Panc1 (cell line): ENCODE measurements at regions not wholly inside any gene's neighbourhood (a gene's known extent, or its start where the extent isn't known, plus 50 kb on each side); places are given as distances from the start of the nearest gene placed in this dataset.
"Not testable (repeated sequence)": the region's sequence is repeated elsewhere in the genome, so short reads cannot be mapped to it uniquely, and the experiment has no call there.

Experiments used
- ATAC-seq: fragments of 200-7000 bp; cut with Tn5 transposase; 2 replicates; pipeline ENCODE4 v1.9.1; 2020; ENCODE audit warnings: mild to moderate bottlenecking, moderate library complexity
- BruUV-seq: library from RNA; stranded (reverse); fragments of 400-500 nt; replicated peaks from 2 replicates; lab custom pipeline; 2021; lab: Mats Ljungman, UMichigan
- CTCF ChIA-PET: fragments of 300-600 bp; sonication (Branson Sonifier 250); formaldehyde crosslinking; loops from one replicate; lab custom pipeline; 2022; ENCODE audit warnings: antibody characterized with exemption; lab: Charles Lee
- POLR2A ChIA-PET: fragments of 300-600 bp; sonication (Branson Sonifier 250); formaldehyde crosslinking; loops from one replicate; lab custom pipeline; 2022; ENCODE audit warnings: antibody characterized with exemption; lab: Charles Lee
- DNase-seq: peaks from one replicate; pipeline ENCODE4 v3.0.0-alpha.2; 2010; ENCODE audit warnings: low read depth, low spot score
- H3K27ac ChIP-seq: 2 replicates; pipeline ENCODE4 v1.5.1; 2011; ENCODE audit warnings: mild to moderate bottlenecking, low read length, inconsistent platforms
- H3K27me3 ChIP-seq: fragments of 200-500 bp; sonication (Bioruptor generic); 2 replicates; pipeline ENCODE4 v1.6.0; 2014; ENCODE audit warnings: low read length, inconsistent platforms; ENCODE audit not compliant: control insufficient read depth, insufficient read depth
- H3K36me3 ChIP-seq: fragments of 200-500 bp; sonication (Bioruptor generic); 2 replicates; pipeline ENCODE4 v1.5.1; 2014; ENCODE audit warnings: inconsistent platforms, mild to moderate bottlenecking, low read length, moderate library complexity; ENCODE audit not compliant: control insufficient read depth, insufficient read depth
- H3K4me1 ChIP-seq: 2 replicates; pipeline ENCODE4 v1.5.1; 2011; ENCODE audit warnings: inconsistent platforms, mild to moderate bottlenecking, low read length, moderate library complexity; ENCODE audit not compliant: control insufficient read depth, insufficient read depth
- H3K4me3 ChIP-seq, 2 experiments: 2 replicates each; pipeline ENCODE4 v1.5.1; 2011 to 2012; ENCODE audit warnings: low read depth in 2 of 2, low read length in 2 of 2, mild to moderate bottlenecking in 2 of 2, inconsistent platforms in 1 of 2, moderate library complexity in 1 of 2
- H3K9me3 ChIP-seq: fragments of 200-500 bp; sonication (Bioruptor generic); 2 replicates; pipeline ENCODE4 v1.5.1; 2014; ENCODE audit warnings: low read depth, mild to moderate bottlenecking, inconsistent platforms, low read length, moderate library complexity; ENCODE audit not compliant: control insufficient read depth, insufficient read depth
- CTCF ChIP-seq: fragments of 450-650 bp; IDR thresholded peaks from 2 replicates; pipeline ENCODE4 v1.5.1; 2017; ENCODE audit warnings: mild to moderate bottlenecking
- POLR2AphosphoS5 ChIP-seq: IDR thresholded peaks from 2 replicates; pipeline ENCODE4 v1.6.1; 2012; ENCODE audit warnings: mild to moderate bottlenecking, low read depth, low read length, moderate library complexity
- SIN3A ChIP-seq: IDR thresholded peaks from 2 replicates; pipeline ENCODE4 v1.6.1; 2012; ENCODE audit warnings: low read depth, mild to moderate bottlenecking, low read length, moderate library complexity, borderline replicate concordance; ENCODE audit not compliant: insufficient read depth
- TCF7L2 ChIP-seq: IDR thresholded peaks from 2 replicates; pipeline ENCODE4 v1.6.1; 2011; ENCODE audit warnings: mild to moderate bottlenecking, low read depth, low read length, inconsistent platforms
- in situ Hi-C: cut with HindIII; loops from 2 replicates; pipeline ENCODE4 v1.10.0; 2016; ENCODE audit warnings: low sequenced_read_pairs, low pct_unique_long_range_greater_than_20kb
- intact Hi-C: fragments of 100-400 bp; cut with micrococcal nuclease; formaldehyde crosslinking; loops from one replicate; pipeline ENCODE4 v1.10.0; 2022; ENCODE audit not compliant: unreplicated experiment
- TF ChIP-seq, protein P1 (sequence below), 2 experiments: IDR thresholded peaks; 2 replicates each; pipeline ENCODE4 v1.6.1; 2011 to 2012; ENCODE audit warnings: low read depth in 2 of 2, control low read depth in 1 of 2, low read length in 1 of 2, mild to moderate bottlenecking in 1 of 2, moderate library complexity in 1 of 2; ENCODE audit not compliant: insufficient read depth in 1 of 2

DNA sequence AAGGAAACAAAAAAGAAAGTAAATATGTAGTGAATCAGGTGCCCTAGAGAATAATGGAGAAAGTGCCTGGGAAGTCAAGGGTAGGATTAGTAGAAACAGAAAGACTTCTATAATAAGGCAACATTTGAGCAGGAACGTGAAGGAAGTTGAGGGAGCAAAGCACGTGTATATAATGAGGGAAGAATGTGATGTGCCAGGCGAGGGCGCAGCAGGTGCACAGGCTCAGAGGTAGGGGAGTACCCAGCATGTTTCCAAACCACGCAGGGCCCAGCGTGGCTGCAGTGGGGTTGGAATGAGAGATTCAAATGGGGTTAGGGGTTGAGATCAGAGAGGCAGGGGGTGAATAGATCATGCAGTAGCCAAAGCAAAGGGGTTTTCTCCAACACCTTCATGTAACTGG lies 91.9 kb upstream of the VGLL4 start:
- no TSS peak for BruUV-seq
- no peaks in the 10 kb centered on the region for H3K36me3 ChIP-seq
- CTCF ChIA-PET, result no interaction called here
- intact Hi-C loops (no loop called here), in situ Hi-C loops (no loop called here)
- ATAC-seq, result no peak
- no peak overlapping the region for H3K27ac ChIP-seq
- no peaks in the 10 kb centered on the region for H3K4me1 ChIP-seq
- H3K9me3 ChIP-seq, result no peaks in the 10 kb centered on the region
- TF ChIP-seq, protein P1, sequence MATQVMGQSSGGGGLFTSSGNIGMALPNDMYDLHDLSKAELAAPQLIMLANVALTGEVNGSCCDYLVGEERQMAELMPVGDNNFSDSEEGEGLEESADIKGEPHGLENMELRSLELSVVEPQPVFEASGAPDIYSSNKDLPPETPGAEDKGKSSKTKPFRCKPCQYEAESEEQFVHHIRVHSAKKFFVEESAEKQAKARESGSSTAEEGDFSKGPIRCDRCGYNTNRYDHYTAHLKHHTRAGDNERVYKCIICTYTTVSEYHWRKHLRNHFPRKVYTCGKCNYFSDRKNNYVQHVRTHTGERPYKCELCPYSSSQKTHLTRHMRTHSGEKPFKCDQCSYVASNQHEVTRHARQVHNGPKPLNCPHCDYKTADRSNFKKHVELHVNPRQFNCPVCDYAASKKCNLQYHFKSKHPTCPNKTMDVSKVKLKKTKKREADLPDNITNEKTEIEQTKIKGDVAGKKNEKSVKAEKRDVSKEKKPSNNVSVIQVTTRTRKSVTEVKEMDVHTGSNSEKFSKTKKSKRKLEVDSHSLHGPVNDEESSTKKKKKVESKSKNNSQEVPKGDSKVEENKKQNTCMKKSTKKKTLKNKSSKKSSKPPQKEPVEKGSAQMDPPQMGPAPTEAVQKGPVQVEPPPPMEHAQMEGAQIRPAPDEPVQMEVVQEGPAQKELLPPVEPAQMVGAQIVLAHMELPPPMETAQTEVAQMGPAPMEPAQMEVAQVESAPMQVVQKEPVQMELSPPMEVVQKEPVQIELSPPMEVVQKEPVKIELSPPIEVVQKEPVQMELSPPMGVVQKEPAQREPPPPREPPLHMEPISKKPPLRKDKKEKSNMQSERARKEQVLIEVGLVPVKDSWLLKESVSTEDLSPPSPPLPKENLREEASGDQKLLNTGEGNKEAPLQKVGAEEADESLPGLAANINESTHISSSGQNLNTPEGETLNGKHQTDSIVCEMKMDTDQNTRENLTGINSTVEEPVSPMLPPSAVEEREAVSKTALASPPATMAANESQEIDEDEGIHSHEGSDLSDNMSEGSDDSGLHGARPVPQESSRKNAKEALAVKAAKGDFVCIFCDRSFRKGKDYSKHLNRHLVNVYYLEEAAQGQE (IDR thresholded peaks at IDR 0.05; ENCODE audit: insufficient read depth in 1 of 2, low read depth in 2 of 2, low read length in 1 of 2), result no peak
- no peak for TF ChIP-seq POLR2AphosphoS5
- no peak for TF ChIP-seq SIN3A
- TF ChIP-seq TCF7L2, result no peak
- no peak for TF ChIP-seq CTCF
- POLR2A ChIA-PET, result no interaction called here
- no peak overlapping the region for H3K4me3 ChIP-seq
- no peak for DNase-seq
- H3K27me3 ChIP-seq, result no peaks in the 10 kb centered on the region; the same call in 1 of the 2 replicates

GRCh38 chr3:11735111-11735510 lies 91.4 kb upstream of the VGLL4 start:
- H3K27ac ChIP-seq, H3K9me3 ChIP-seq, CTCF ChIA-PET, H3K4me1 ChIP-seq, DNase-seq, ATAC-seq, H3K36me3 ChIP-seq, H3K27me3 ChIP-seq, H3K4me3 ChIP-seq, BruUV-seq, intact Hi-C loops, in situ Hi-C loops, POLR2A ChIA-PET: not testable (repeated sequence)

DNA sequence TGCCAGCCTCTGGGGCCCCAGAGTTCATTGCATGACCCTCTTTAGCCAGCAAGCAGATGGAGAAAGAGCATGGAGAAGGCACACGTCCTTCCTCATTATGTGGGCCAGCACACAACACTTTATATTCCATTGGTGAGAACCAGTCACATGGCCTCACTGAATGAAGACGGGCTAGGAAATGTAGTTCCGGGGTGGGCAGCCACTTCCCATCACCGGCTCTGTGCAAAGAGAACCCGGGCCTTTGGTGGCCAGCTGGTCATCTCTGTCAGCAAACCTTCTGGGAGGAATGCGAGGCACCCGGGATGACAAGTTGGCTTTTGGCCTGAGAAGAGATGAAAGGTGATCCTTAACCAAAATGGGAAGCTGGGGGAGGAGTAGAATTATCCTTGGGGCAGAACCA lies 90.2 kb upstream of the VGLL4 start:
- intact Hi-C loops (no loop called here), in situ Hi-C loops (no loop called here)
- ATAC-seq (no peak), DNase-seq (no peak)
- TF ChIP-seq SIN3A (no peak), TCF7L2 (no peak), CTCF (no peak), POLR2AphosphoS5 (no peak)
- TF ChIP-seq, protein P1 (IDR thresholded peaks at IDR 0.05; ENCODE audit: insufficient read depth in 1 of 2, low read depth in 2 of 2, low read length in 1 of 2), result no peak
- H3K9me3 ChIP-seq, result no peaks in the 10 kb centered on the region
- ChIA-PET POLR2A (no interaction called here), CTCF (no interaction called here)
- H3K27me3 ChIP-seq, result no peaks in the 10 kb centered on the region; the same call in 1 of the 2 replicates
- H3K4me3 ChIP-seq, result no peak overlapping the region
- H3K4me1 ChIP-seq, result no peaks in the 10 kb centered on the region
- H3K27ac ChIP-seq, result no peak overlapping the region
- BruUV-seq, result no TSS peak
- no peaks in the 10 kb centered on the region for H3K36me3 ChIP-seq
